AG09319 (cell line): ENCODE measurements at regions not wholly inside any gene's neighbourhood (a gene's known extent, or its start where the extent isn't known, plus 50 kb on each side); places are given as distances from the start of the nearest gene placed in this dataset.

ENCODE experiments used
- DNase-seq: peaks from one replicate; pipeline ENCODE4 v3.0.0-alpha.2; 2010; ENCODE audit warnings: low read depth; ENCODE audit errors: extremely low read depth
- CTCF ChIP-seq: IDR thresholded peaks from 2 replicates; pipeline ENCODE4 v1.5.1; 2011; ENCODE audit warnings: low read depth, mild to moderate bottlenecking, inconsistent platforms, low read length, moderate library complexity

- DNase-seq = no peak
- TF ChIP-seq CTCF = no peak
Measured at GRCh38 chr14:87866116-87866515, 126.9 kb downstream of the GALC start.

GRCh38 chr14:87864356-87865270 is 128.4 kb downstream of the GALC start:
- no peak for DNase-seq
- no peak for TF ChIP-seq CTCF

- no peak for DNase-seq
- no peak for TF ChIP-seq CTCF
Measured at GRCh38 chr14:87863047-87863446, 129.9 kb downstream of the GALC start.

- TF ChIP-seq CTCF = no peak
Measured at GRCh38 chr14:87852107-87852506, 140.9 kb downstream of the GALC start.

DNA sequence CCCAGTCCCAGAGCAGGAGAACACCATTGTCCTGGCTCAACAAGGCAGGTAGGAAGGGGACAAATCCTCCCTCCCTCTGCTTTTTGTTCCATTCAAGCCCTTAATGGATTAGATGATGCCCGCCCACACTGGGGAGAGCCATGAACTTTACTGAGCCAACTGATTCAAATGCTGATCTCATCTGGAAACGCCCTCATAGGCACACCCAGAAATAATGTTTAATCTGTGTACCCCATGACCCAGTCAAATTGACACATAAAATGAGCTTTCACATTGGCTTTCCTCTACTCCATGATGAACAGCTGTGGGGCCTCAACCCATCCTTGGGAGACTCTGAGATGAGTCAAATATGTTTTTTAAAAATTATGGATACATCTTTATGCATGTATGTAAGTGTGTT is 141.8 kb downstream of the GALC start:
- no peak for TF ChIP-seq CTCF
- DNase-seq = no peak

More at GRCh38 chr14:87852107-87852506, 140.9 kb downstream of the GALC start:
- no peak for DNase-seq

GRCh38 chr14:87847216-87847755 is 145.7 kb downstream of the GALC start:
- no peak for DNase-seq
- TF ChIP-seq CTCF = no peak

GRCh38 chr14:87840906-87841305 is 152.1 kb downstream of the GALC start:
- no peak for DNase-seq
- no peak for TF ChIP-seq CTCF
